Ishikawa (cell line): ENCODE measurements at regions not wholly inside any gene's neighbourhood (a gene's known extent, or its start where the extent isn't known, plus 50 kb on each side); places are given as distances from the start of the nearest gene placed in this dataset.

Experiments
- CEBPB ChIP-seq: IDR thresholded peaks from 2 replicates; pipeline ENCODE4 v1.6.1; 2012
- CREB1 ChIP-seq: IDR thresholded peaks from 2 replicates; pipeline ENCODE4 v1.6.1; 2012; ENCODE audit warnings: low read depth
- EGR1 ChIP-seq: IDR thresholded peaks from 2 replicates; pipeline ENCODE4 v1.6.1; 2012
- EP300 ChIP-seq: IDR thresholded peaks from 2 replicates; pipeline ENCODE4 v1.6.1; 2012; ENCODE audit warnings: borderline replicate concordance
- FOXM1 ChIP-seq: IDR thresholded peaks from 2 replicates; pipeline ENCODE4 v1.6.1; 2012; ENCODE audit warnings: low read depth, borderline replicate concordance
- NFIC ChIP-seq: IDR thresholded peaks from 2 replicates; pipeline ENCODE4 v1.6.1; 2012
- RAD21 ChIP-seq: IDR thresholded peaks from 2 replicates; pipeline ENCODE4 v1.6.1; 2012; ENCODE audit warnings: low read depth
- TAF1 ChIP-seq: IDR thresholded peaks from 2 replicates; pipeline ENCODE4 v1.6.1; 2012; ENCODE audit warnings: low read depth, mild to moderate bottlenecking
- TCF12 ChIP-seq: IDR thresholded peaks from 2 replicates; pipeline ENCODE4 v1.6.1; 2012; ENCODE audit warnings: low read depth
- TEAD4 ChIP-seq: IDR thresholded peaks from 2 replicates; pipeline ENCODE4 v1.6.1; 2012
- YY1 ChIP-seq: IDR thresholded peaks from 2 replicates; pipeline ENCODE4 v1.6.1; 2012; ENCODE audit warnings: low read depth
- ZBTB7A ChIP-seq: IDR thresholded peaks from 2 replicates; pipeline ENCODE4 v1.6.1; 2012; ENCODE audit warnings: low read depth
- TF ChIP-seq, protein P1 (sequence below): IDR thresholded peaks from 2 replicates; pipeline ENCODE4 v1.6.1; 2012; ENCODE audit warnings: low read depth, mild to moderate bottlenecking
- TF ChIP-seq, protein P2 (sequence below): IDR thresholded peaks from 2 replicates; pipeline ENCODE4 v1.6.1; 2012
- TF ChIP-seq, protein P3 (sequence below): IDR thresholded peaks from 2 replicates; pipeline ENCODE4 v1.6.1; 2012

DNA sequence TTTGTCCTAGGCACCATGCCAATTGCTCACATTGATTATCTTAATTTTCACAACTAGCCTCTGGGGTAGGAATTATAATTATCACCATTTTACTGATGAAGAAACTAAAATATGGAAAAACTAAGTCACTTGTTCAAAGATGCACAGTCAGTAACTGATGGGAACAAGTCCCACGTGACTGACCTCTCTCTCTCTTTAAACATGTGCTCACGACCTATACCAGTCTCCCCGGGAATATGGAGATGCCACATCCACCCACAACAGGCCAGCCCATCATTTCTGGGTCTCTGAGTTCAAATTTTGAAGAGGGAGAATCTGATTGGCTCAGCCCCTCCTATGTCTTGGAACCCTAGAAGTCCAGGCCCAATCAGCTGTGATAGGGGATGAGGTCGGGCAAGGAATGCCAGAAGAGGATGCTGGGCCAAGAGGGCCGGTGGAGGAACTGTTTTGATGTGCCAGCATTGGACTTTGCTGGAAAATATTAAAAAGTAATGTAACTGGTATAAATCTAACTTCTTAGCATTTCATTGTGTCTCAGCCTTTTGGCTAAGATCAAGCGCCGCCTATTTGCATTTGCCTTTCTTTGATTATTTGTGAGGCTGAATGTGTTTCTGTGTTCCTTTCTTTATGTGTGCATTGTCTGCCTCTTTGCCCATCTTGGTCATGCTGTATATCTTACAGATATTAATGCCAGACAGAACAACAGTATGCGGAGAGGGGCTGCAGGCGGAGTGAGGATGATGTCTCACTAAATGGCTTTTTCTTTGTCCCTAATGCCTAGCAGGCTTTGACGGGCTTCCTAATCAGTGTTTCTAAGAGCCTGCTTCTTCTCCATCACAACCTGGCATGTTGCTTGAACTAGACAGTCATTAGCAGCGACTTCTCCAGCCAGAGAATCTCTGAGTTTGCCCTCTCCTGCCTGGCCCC is 126.6 kb downstream of the VEGFA start:
- TF ChIP-seq EP300 = no peak
- TF ChIP-seq TCF12 = no peak
- TF ChIP-seq RAD21 = no peak
- TF ChIP-seq, protein P1, sequence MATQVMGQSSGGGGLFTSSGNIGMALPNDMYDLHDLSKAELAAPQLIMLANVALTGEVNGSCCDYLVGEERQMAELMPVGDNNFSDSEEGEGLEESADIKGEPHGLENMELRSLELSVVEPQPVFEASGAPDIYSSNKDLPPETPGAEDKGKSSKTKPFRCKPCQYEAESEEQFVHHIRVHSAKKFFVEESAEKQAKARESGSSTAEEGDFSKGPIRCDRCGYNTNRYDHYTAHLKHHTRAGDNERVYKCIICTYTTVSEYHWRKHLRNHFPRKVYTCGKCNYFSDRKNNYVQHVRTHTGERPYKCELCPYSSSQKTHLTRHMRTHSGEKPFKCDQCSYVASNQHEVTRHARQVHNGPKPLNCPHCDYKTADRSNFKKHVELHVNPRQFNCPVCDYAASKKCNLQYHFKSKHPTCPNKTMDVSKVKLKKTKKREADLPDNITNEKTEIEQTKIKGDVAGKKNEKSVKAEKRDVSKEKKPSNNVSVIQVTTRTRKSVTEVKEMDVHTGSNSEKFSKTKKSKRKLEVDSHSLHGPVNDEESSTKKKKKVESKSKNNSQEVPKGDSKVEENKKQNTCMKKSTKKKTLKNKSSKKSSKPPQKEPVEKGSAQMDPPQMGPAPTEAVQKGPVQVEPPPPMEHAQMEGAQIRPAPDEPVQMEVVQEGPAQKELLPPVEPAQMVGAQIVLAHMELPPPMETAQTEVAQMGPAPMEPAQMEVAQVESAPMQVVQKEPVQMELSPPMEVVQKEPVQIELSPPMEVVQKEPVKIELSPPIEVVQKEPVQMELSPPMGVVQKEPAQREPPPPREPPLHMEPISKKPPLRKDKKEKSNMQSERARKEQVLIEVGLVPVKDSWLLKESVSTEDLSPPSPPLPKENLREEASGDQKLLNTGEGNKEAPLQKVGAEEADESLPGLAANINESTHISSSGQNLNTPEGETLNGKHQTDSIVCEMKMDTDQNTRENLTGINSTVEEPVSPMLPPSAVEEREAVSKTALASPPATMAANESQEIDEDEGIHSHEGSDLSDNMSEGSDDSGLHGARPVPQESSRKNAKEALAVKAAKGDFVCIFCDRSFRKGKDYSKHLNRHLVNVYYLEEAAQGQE = no peak
- TF ChIP-seq NFIC = no peak
- no peak for TF ChIP-seq EGR1
- TF ChIP-seq, protein P2, sequence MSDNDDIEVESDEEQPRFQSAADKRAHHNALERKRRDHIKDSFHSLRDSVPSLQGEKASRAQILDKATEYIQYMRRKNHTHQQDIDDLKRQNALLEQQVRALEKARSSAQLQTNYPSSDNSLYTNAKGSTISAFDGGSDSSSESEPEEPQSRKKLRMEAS = no peak
- TF ChIP-seq, protein P3, sequence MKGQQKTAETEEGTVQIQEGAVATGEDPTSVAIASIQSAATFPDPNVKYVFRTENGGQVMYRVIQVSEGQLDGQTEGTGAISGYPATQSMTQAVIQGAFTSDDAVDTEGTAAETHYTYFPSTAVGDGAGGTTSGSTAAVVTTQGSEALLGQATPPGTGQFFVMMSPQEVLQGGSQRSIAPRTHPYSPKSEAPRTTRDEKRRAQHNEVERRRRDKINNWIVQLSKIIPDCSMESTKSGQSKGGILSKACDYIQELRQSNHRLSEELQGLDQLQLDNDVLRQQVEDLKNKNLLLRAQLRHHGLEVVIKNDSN = no peak
- no peak for TF ChIP-seq YY1
- no peak for TF ChIP-seq CEBPB
- TF ChIP-seq CREB1 = no peak
- TF ChIP-seq TEAD4 = no peak
- TF ChIP-seq TAF1 = no peak
- TF ChIP-seq FOXM1 = no peak
- TF ChIP-seq ZBTB7A = no peak

DNA sequence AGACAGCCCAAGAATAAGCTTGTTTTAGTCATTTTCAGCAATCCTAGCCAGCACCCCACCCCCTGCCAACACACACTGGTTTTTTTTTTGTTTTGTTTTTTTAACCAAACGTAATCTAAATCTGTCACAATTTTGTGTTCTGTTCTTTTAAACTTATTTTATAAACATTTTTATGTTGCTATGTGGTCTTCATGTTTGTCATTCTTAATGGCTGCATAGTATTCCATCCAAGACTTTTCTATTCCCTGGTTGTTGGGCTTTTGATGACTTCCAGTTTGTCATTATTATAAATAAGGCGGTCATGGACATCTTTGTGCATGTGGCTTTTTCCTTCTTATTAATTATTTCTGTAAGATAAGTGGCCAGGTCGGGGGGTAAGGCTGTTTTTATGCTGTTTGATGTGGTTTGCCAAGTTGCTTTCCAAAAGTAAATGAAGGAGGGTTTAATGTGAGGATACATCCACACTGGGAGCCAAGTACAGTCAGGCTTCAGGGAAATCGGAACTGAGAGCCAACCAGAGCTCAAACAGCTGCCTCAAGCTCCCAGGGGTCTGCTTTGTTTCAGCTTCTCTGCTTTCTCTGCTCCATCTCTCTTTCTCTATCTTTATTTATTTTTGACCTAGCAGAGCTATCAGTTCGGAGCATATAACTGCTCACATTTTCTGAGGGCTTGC is 125.8 kb downstream of the VEGFA start:
- TF ChIP-seq RAD21 = no peak
- TF ChIP-seq EP300 = no peak
- TF ChIP-seq, protein P1 = no peak
- TF ChIP-seq, protein P3 = no peak
- no peak for TF ChIP-seq FOXM1
- TF ChIP-seq TEAD4 = no peak
- no peak for TF ChIP-seq NFIC
- no peak for TF ChIP-seq EGR1

DNA sequence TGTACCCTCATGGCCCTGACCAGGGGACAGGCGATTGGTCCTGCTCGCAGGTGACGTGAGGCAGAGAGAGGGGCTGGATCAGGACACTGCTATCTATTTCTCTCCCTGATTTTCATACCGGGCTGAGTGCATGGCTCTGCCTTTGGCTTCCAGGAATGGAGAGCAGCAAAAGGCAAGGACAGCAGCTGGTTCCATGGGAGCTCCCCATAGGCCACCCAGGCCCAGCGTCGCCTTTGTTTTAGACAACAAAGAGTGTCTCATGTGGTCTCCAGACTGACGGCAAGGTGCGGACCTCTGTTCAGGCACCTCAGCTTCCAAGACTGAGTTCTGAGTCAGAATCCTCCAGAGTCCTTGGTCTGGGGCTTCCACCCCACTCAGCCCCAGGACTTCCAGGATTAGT is 123.1 kb downstream of the VEGFA start:
- TF ChIP-seq CREB1 = no peak
- no peak for TF ChIP-seq FOXM1
- TF ChIP-seq NFIC = no peak
- TF ChIP-seq ZBTB7A = no peak
- TF ChIP-seq TAF1 = no peak
- TF ChIP-seq YY1 = no peak
- TF ChIP-seq, protein P3 = no peak
- no peak for TF ChIP-seq TEAD4
- no peak for TF ChIP-seq RAD21
- no peak for TF ChIP-seq EP300
- no peak for TF ChIP-seq EGR1
- TF ChIP-seq, protein P2 = no peak
- no peak for TF ChIP-seq TCF12
- TF ChIP-seq CEBPB = no peak
- TF ChIP-seq, protein P1 = no peak
